Testis (tissue), 2 donors: ENCODE measurements at regions not wholly inside any gene's neighbourhood (a gene's known extent, or its start where the extent isn't known, plus 50 kb on each side); places are given as distances from the start of the nearest gene placed in this dataset.

Experiments
- DNase-seq: peaks from one replicate; pipeline ENCODE4 v3.0.0-alpha.2; 2019
- H3K27ac ChIP-seq, 2 donors: fragments of 200-600 bp; sonication (generic); one replicate each; pipeline ENCODE4 v1.5.1; 2019
- H3K27me3 ChIP-seq: fragments of 200-600 bp; sonication (generic); one replicate; pipeline ENCODE4 v1.5.1; 2019
- H3K36me3 ChIP-seq: fragments of 200-600 bp; sonication (generic); one replicate; pipeline ENCODE4 v1.5.1; 2017; ENCODE audit warnings: low read depth; ENCODE audit errors: missing control alignments
- H3K4me1 ChIP-seq: fragments of 200-600 bp; sonication (generic); one replicate; pipeline ENCODE4 v1.5.1; 2019
- H3K4me3 ChIP-seq, 2 donors: fragments of 200-600 bp; sonication (generic); one replicate each; pipeline ENCODE4 v1.5.1; 2017 to 2019
- H3K9me3 ChIP-seq: fragments of 200-600 bp; sonication (generic); one replicate; pipeline ENCODE4 v1.5.1; 2017
- POLR2A ChIP-seq: fragments of 450-650 bp; IDR thresholded peaks from one replicate; pipeline ENCODE4 v1.6.1; 2017; ENCODE audit warnings: antibody characterized with exemption, mild to moderate bottlenecking, moderate library complexity
- WGBS, 2 donors: methylation state at CpG; one replicate each; pipeline ENCODE4 v1.1.5; 2018; 5-methylcytosine and 5-hydroxymethylcytosine counted together
- intact Hi-C: fragments of 100-400 bp; cut with DNase I; formaldehyde crosslinking; loops from one replicate; pipeline ENCODE4 v1.15.1; 2023; ENCODE audit warnings: low total_unique reads
- TF ChIP-seq, protein P1 (sequence below), 3 experiments: fragments of 450-650 bp in 2 of 3; fragments of 200-600 bp in 1 of 3; sonication (generic) in 1 of 3; IDR thresholded peaks; one replicate each; pipeline ENCODE4 v1.5.1; 2016 to 2019; ENCODE audit warnings: antibody characterized with exemption in 3 of 3, mild to moderate bottlenecking in 2 of 3, moderate library complexity in 1 of 3

DNA sequence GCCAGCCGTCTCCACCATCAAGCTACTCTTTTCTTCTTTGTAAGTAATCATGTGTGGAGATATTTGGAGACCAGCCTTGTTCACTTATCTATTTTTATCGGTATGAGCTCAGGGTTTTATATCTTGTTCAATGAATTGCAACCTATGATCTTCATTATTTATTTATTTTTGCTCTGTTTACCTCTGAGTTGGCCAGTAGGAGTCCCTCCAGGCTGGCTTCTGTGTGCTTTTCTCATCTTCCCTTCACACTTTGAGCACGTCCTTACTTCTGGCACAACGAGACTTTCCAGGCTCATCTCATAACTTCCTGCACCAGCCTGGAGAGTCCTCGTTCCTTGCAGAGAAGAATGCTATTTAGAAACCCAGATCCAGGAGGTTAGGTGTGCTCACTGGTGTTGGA, 375.8 kb upstream of the PODXL start:
- H3K4me3 ChIP-seq: no peak overlapping the region
- no peaks in the 10 kb centered on the region for H3K36me3 ChIP-seq
- TF ChIP-seq, protein P1, sequence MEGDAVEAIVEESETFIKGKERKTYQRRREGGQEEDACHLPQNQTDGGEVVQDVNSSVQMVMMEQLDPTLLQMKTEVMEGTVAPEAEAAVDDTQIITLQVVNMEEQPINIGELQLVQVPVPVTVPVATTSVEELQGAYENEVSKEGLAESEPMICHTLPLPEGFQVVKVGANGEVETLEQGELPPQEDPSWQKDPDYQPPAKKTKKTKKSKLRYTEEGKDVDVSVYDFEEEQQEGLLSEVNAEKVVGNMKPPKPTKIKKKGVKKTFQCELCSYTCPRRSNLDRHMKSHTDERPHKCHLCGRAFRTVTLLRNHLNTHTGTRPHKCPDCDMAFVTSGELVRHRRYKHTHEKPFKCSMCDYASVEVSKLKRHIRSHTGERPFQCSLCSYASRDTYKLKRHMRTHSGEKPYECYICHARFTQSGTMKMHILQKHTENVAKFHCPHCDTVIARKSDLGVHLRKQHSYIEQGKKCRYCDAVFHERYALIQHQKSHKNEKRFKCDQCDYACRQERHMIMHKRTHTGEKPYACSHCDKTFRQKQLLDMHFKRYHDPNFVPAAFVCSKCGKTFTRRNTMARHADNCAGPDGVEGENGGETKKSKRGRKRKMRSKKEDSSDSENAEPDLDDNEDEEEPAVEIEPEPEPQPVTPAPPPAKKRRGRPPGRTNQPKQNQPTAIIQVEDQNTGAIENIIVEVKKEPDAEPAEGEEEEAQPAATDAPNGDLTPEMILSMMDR (IDR thresholded peaks at IDR 0.05): no peak
- no peak for TF ChIP-seq POLR2A
- H3K9me3 ChIP-seq: no peaks in the 10 kb centered on the region
- H3K4me1 ChIP-seq: no peaks in the 10 kb centered on the region
- no peak overlapping the region for H3K27ac ChIP-seq
- H3K27me3 ChIP-seq: no peaks in the 10 kb centered on the region
- intact Hi-C loops: no loop called here
- DNase-seq: no peak
- 57 to 59% methylated on average over 5 of the region's 5 CpGs for WGBS, 2 donors

DNA sequence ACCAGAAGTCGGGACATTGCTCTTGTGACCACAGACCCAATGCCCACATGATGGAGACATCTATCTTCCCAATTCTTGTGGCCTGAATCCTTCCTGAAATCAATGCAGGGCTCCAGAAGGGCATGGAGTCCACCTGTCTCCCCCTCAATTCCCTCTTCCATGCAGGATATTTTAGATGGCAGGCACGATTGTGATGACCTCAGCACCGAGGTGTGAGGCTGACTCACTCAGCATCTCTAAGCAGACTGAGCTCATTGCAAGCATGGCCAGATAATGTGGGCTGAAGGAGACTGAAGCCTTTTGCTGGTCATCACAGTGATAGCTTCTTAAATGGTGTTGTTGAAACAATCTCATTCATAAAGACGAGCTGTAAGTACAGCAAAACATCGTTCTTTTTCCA, 374.9 kb upstream of the PODXL start:
- Histone ChIP-seq H3K9me3 (no peaks in the 10 kb centered on the region), H3K4me3 (no peak overlapping the region), H3K4me1 (no peaks in the 10 kb centered on the region), H3K27me3 (no peaks in the 10 kb centered on the region), H3K27ac (no peak overlapping the region), H3K36me3 (no peaks in the 10 kb centered on the region)
- WGBS, 2 donors: 68 to 82% methylated on average over 4 to 5 of the region's 5 CpGs
- intact Hi-C loops: no loop called here
- DNase-seq: no peak
- TF ChIP-seq, protein P1 (IDR thresholded peaks at IDR 0.05): no peak
- no peak for TF ChIP-seq POLR2A

DNA sequence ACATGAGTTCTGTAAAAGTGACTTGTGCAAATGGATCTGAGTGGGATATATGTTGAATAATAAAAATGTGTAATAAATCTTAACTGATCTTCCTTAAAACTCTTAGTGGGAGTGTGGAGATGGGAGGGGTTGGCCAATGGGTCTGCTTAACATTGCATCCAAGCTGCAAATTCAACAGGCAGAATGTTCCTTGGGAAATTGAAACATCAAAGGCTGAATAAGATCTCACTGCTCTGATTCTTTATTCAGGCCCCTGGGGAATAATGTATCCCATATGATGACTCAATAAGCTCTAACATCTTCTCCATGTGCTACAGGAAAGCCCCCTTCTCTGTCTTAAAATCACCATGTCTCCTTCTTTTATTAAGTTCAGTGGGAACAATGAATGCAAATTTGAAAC, 373.2 kb upstream of the PODXL start:
- Histone ChIP-seq H3K9me3 (no peaks in the 10 kb centered on the region), H3K27ac (no peak overlapping the region), H3K27me3 (no peaks in the 10 kb centered on the region), H3K4me1 (no peaks in the 10 kb centered on the region), H3K36me3 (no peaks in the 10 kb centered on the region), H3K4me3 (no peak overlapping the region)
- no peak for TF ChIP-seq POLR2A
- TF ChIP-seq, protein P1 (IDR thresholded peaks at IDR 0.05): no peak
- no peak for DNase-seq
- intact Hi-C loops: no loop called here

DNA sequence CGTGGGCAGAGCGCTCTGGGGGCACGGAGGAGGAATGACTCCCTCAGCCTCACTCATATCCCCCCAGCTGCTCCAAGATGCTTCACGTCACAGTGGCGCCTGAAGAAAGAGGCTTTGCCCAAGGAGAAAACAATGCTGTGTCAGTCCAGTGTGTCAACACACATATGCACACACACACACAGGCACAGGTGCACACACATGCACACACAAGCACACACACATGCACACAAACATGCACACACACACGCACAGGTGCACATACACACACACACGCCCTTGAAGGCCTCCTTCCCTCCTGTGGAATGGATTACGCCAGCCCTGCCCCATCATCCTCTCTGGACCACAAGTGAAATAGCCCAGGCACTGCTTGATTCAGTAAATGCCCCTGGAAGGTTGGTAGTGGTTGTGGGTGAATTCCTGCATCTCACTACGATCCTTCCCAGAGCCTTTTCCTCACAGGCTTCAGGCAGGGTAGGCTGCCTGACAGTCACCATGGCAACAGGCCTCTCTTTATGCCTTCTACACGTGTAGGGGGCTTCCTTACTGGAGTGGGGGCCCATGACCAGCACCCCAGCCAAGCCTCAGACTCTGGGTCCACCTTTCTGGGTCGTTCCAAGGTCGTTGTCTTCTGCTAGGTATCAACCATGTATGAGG, 371.5 kb upstream of the PODXL start:
- Histone ChIP-seq H3K9me3 (no peaks in the 10 kb centered on the region), H3K27ac (no peak overlapping the region), H3K4me1 (no peaks in the 10 kb centered on the region), H3K4me3 (no peak overlapping the region), H3K36me3 (no peaks in the 10 kb centered on the region), H3K27me3 (no peaks in the 10 kb centered on the region)
- no peak for DNase-seq
- intact Hi-C loops: no loop called here
- 66 to 68% methylated on average over 10 to 12 of the region's 12 CpGs for WGBS, 2 donors
- TF ChIP-seq POLR2A: no peak
- TF ChIP-seq, protein P1 (IDR thresholded peaks at IDR 0.05): no peak

DNA sequence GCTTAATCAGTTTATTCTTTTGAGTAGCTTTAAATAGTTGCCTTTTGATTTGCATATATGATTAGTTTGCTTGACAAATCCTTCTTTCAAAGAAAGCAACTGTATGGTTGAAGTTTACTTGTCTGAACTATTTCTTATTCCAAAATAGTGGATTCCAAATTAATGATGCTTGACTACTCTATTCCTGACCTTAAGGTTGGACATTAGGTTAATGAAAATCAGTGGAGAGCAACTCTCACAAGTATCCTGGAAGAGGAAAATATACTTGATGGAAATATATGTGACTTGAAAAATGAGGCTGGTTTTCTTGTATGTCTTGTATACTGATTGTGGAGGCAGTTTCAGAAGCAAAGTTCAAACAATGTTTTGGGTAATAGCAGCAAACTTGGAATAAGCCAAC, 369.2 kb upstream of the PODXL start:
- no peaks in the 10 kb centered on the region for H3K36me3 ChIP-seq
- H3K9me3 ChIP-seq: no peaks in the 10 kb centered on the region
- H3K27ac ChIP-seq: no peak overlapping the region
- TF ChIP-seq, protein P1 (IDR thresholded peaks at IDR 0.05): no peak
- TF ChIP-seq POLR2A: no peak
- no peaks in the 10 kb centered on the region for H3K27me3 ChIP-seq
- intact Hi-C loops: no loop called here
- no peak for DNase-seq
- H3K4me3 ChIP-seq: no peak overlapping the region
- H3K4me1 ChIP-seq: no peaks in the 10 kb centered on the region
